H1 (cell line): ENCODE measurements at regions not wholly inside any gene's neighbourhood (a gene's known extent, or its start where the extent isn't known, plus 50 kb on each side); places are given as distances from the start of the nearest gene placed in this dataset.

Experiments
- CTCF ChIA-PET: fragments of 300-600 bp; sonication (Branson Sonifier 250); formaldehyde crosslinking; loops from one replicate; lab custom pipeline; 2021; ENCODE audit not compliant: partially characterized antibody; lab: Charles Lee
- POLR2A ChIA-PET: fragments of 300-600 bp; sonication (Branson Sonifier 250); formaldehyde crosslinking; loops from one replicate; lab custom pipeline; 2021; ENCODE audit warnings: inconsistent platforms; ENCODE audit not compliant: partially characterized antibody; lab: Charles Lee
- DNase-seq, 2 experiments: peaks; one replicate each; pipeline versions ENCODE4 v3.0.0 to v3.0.0-alpha.2; 2010 to 2022; ENCODE audit warnings: low spot score in 2 of 2, low read depth in 1 of 2, mixed read lengths in 1 of 2
- FAIRE-seq: peaks from 2 replicates; lab custom pipeline; 2011; peaks lifted over from hg19 to GRCh38; lab: Jason Lieb, UNC
- H2AFZ ChIP-seq: 2 replicates; pipeline ENCODE4 v1.8.1; 2012; ENCODE audit warnings: low read length, inconsistent platforms
- H2AK5ac ChIP-seq: 2 replicates; pipeline ENCODE4 v1.6.1; 2013; ENCODE audit warnings: low read depth, low read length
- H2BK120ac ChIP-seq: replicated peaks from 2 replicates; pipeline ENCODE3; 2013; ENCODE audit warnings: low read depth, low read length, inconsistent platforms
- H2BK12ac ChIP-seq: 2 replicates; pipeline ENCODE4 v1.6.1; 2013; ENCODE audit warnings: low read depth, low read length
- H2BK15ac ChIP-seq: 2 replicates; pipeline ENCODE4 v1.6.1; 2013; ENCODE audit warnings: low read length
- H2BK20ac ChIP-seq: 2 replicates; pipeline ENCODE4 v1.6.1; 2013; ENCODE audit warnings: low read length
- H2BK5ac ChIP-seq: 2 replicates; pipeline ENCODE4 v1.6.1; 2013; ENCODE audit warnings: low read depth, low read length
- H3K14ac ChIP-seq: 2 replicates; pipeline ENCODE4 v1.6.1; 2013; ENCODE audit warnings: inconsistent platforms; ENCODE audit not compliant: insufficient read length
- H3K18ac ChIP-seq: 2 replicates; pipeline ENCODE4 v1.6.1; 2013; ENCODE audit warnings: low read length; ENCODE audit errors: extremely low read depth
- H3K23ac ChIP-seq: 2 replicates; pipeline ENCODE4 v1.6.1; 2013; ENCODE audit warnings: inconsistent platforms; ENCODE audit not compliant: insufficient read length
- H3K23me2 ChIP-seq: 2 replicates; pipeline ENCODE4 v1.6.1; 2013; ENCODE audit warnings: low read depth, low read length
- H3K27ac ChIP-seq: 2 replicates; pipeline ENCODE4 v1.6.1; 2011; ENCODE audit warnings: low read depth, low read length, inconsistent platforms
- H3K27me3 ChIP-seq, 4 experiments: replicated peaks in 1 of 4; 1 replicate in 1 of 4; 2 replicates in 3 of 4; pipeline versions ENCODE4 v1.6.1 to v1.8.1; 2011 to 2013; ENCODE audit warnings: low read length in 3 of 4, mild to moderate bottlenecking in 3 of 4, inconsistent platforms in 2 of 4, mixed read lengths in 2 of 4, moderate library complexity in 1 of 4; ENCODE audit not compliant: control insufficient read depth in 3 of 4, insufficient read depth in 3 of 4; ENCODE audit errors: extremely low read depth in 1 of 4
- H3K36me3 ChIP-seq, 4 experiments: 2 replicates each; pipeline versions ENCODE4 v1.6.1 to v1.8.1; 2011 to 2013; ENCODE audit warnings: mild to moderate bottlenecking in 4 of 4, low read length in 3 of 4, moderate library complexity in 2 of 4, control low read depth in 1 of 4, inconsistent platforms in 1 of 4; ENCODE audit not compliant: insufficient read depth in 4 of 4, control insufficient read depth in 2 of 4
- H3K4ac ChIP-seq: replicated peaks from 2 replicates; pipeline ENCODE3; 2013; ENCODE audit warnings: low read length, low read depth, mixed read lengths, inconsistent platforms; ENCODE audit not compliant: insufficient read length
- H3K4me1 ChIP-seq, 4 experiments: replicated peaks in 1 of 4; 1 replicate in 1 of 4; 2 replicates in 3 of 4; pipeline versions ENCODE4 v1.6.1 to v1.8.1; 2011 to 2013; ENCODE audit warnings: low read length in 3 of 4, inconsistent platforms in 2 of 4, mixed read lengths in 1 of 4; ENCODE audit not compliant: insufficient read depth in 4 of 4, control insufficient read depth in 3 of 4
- H3K4me2 ChIP-seq, 2 experiments: 2 replicates each; pipeline versions ENCODE4 v1.6.1 to v1.8.1; 2011 to 2013; ENCODE audit warnings: low read depth in 2 of 2, low read length in 2 of 2, control low read depth in 1 of 2, inconsistent platforms in 1 of 2, mild to moderate bottlenecking in 1 of 2; ENCODE audit not compliant: insufficient read depth in 1 of 2
- H3K4me3 ChIP-seq, 4 experiments: fragments of 200-600, 300-600 bp in 1 of 4; sonication (generic), shearing (Covaris generic), sonication (Bioruptor Twin) in 1 of 4; 2 replicates each; pipeline versions ENCODE4 v1.5.1 to v1.8.1; 2011 to 2016; ENCODE audit warnings: low read length in 4 of 4, low read depth in 3 of 4, control low read depth in 2 of 4, inconsistent platforms in 2 of 4, mild to moderate bottlenecking in 2 of 4, mixed read lengths in 1 of 4, moderate library complexity in 1 of 4; ENCODE audit not compliant: insufficient read depth in 2 of 4; ENCODE audit errors: extremely low read depth in 1 of 4
- H3K56ac ChIP-seq: replicated peaks from 2 replicates; pipeline ENCODE3; 2013; ENCODE audit warnings: low read depth, mild to moderate bottlenecking, mixed read lengths, low read length, inconsistent platforms; ENCODE audit not compliant: insufficient read length
- H3K79me1 ChIP-seq: 2 replicates; pipeline ENCODE4 v1.6.1; 2013; ENCODE audit warnings: low read depth, low read length, control low read depth
- H3K79me2 ChIP-seq, 2 experiments: 2 replicates each; pipeline versions ENCODE4 v1.6.1 to v1.8.1; 2012 to 2013; ENCODE audit warnings: low read length in 2 of 2, mild to moderate bottlenecking in 2 of 2, inconsistent platforms in 1 of 2; ENCODE audit not compliant: insufficient read depth in 2 of 2, control insufficient read depth in 1 of 2
- H3K9ac ChIP-seq, 4 experiments: replicated peaks in 1 of 4; 1 replicate in 1 of 4; 2 replicates in 3 of 4; pipeline versions ENCODE4 v1.6.1 to v1.8.1; 2011 to 2013; ENCODE audit warnings: low read depth in 3 of 4, low read length in 3 of 4, control low read depth in 2 of 4, mild to moderate bottlenecking in 2 of 4, moderate library complexity in 2 of 4, inconsistent platforms in 1 of 4; ENCODE audit errors: extremely low read depth in 1 of 4
- H3K9me3 ChIP-seq, 2 experiments: 2 replicates each; pipeline versions ENCODE4 v1.6.1 to v1.8.1; 2012 to 2013; ENCODE audit warnings: mild to moderate bottlenecking in 2 of 2, moderate library complexity in 2 of 2, control low read depth in 1 of 2, inconsistent platforms in 1 of 2, low read depth in 1 of 2, low read length in 1 of 2, mixed read lengths in 1 of 2; ENCODE audit not compliant: insufficient read depth in 2 of 2
- H4K20me1 ChIP-seq, 2 experiments: replicated peaks in 1 of 2; 2 replicates each; pipeline versions ENCODE3 to v1.8.1; 2011 to 2013; ENCODE audit warnings: inconsistent platforms in 2 of 2, low read length in 2 of 2, mild to moderate bottlenecking in 1 of 2; ENCODE audit not compliant: insufficient read depth in 2 of 2, control insufficient read depth in 1 of 2
- H4K5ac ChIP-seq: 2 replicates; pipeline ENCODE4 v1.6.1; 2013; ENCODE audit warnings: low read length, low read depth, mixed read lengths, inconsistent platforms; ENCODE audit not compliant: insufficient read length
- H4K8ac ChIP-seq: 2 replicates; pipeline ENCODE4 v1.8.0; 2013; ENCODE audit warnings: mild to moderate bottlenecking, moderate library complexity, low read length, inconsistent platforms; ENCODE audit not compliant: insufficient read depth; ENCODE audit errors: extremely low read depth
- H4K91ac ChIP-seq: replicated peaks from 2 replicates; pipeline ENCODE3; 2013; ENCODE audit warnings: low read length, mixed read lengths, inconsistent platforms; ENCODE audit not compliant: insufficient read length
- BCL11A ChIP-seq, 2 experiments: IDR thresholded peaks; one replicate each; pipeline ENCODE4 v1.6.1; 2011; ENCODE audit warnings: low read depth in 2 of 2, low read length in 2 of 2, mild to moderate bottlenecking in 2 of 2
- CTBP2 ChIP-seq: IDR thresholded peaks from 2 replicates; pipeline ENCODE4 v1.7.0; 2011; ENCODE audit warnings: borderline replicate concordance, mild to moderate bottlenecking, moderate library complexity, mixed read lengths, low read length; ENCODE audit not compliant: insufficient read depth, insufficient read length
- TAF7 ChIP-seq: optimal IDR thresholded peaks from 2 replicates; pipeline ENCODE3; 2011; ENCODE audit warnings: low read depth, mild to moderate bottlenecking, inconsistent platforms, low read length, moderate library complexity, borderline replicate concordance
- WGBS, 2 experiments: shearing (Covaris generic) in 1 of 2; methylation state at CpG; one replicate each; pipeline versions ENCODE4 v1.1.6 to v1.1.7; 2013 to 2015; ENCODE audit warnings: low lambda C conversion rate in 2 of 2, mixed read lengths in 2 of 2, inconsistent platforms in 1 of 2, low coverage in 1 of 2, missing lambda C conversion rate in 1 of 2; ENCODE audit not compliant: insufficient replicate concordance in 2 of 2, insufficient coverage in 1 of 2, insufficient read length in 1 of 2; ENCODE audit errors: extremely low coverage in 1 of 2, missing lambda C conversion rate in 1 of 2; 5-methylcytosine and 5-hydroxymethylcytosine counted together

DNA sequence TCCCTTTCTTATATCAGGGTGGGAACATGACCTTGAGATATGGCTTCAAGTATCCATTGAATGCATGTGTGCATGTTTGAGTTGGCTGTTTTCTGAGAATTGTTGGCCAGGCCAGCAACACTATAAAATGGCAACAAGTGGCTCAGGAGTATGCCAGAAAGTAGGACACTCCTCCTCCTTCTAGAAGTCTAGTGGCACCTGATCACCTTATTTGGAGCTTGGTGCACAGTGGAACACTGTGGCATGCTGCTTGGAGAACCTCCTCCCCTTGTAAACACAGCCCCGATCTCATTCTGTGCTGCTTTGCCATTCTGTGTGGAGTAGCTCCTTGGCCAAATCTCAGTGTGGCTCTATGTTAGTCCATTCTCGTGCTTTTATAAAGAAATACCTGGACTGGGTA, 114.8 kb upstream of the NDN start:
- H4K20me1 ChIP-seq = no peaks in the 10 kb centered on the region
- FAIRE-seq = no peak
- TF ChIP-seq BCL11A (IDR thresholded peaks at IDR 0.05; ENCODE audit: low read depth in 2 of 2, low read length in 2 of 2) = no peak
- no peak for TF ChIP-seq CTBP2
- TF ChIP-seq TAF7 = no peak
- TF ChIP-seq, all 59 proteins: peak for 0
- Histone ChIP-seq H3K4me3 (no peak overlapping the region), H2BK15ac (no peak overlapping the region), H3K36me3 (no peaks in the 10 kb centered on the region), H3K4ac (no peak overlapping the region), H4K5ac (no peak overlapping the region), H3K79me1 (no peaks in the 10 kb centered on the region), H3K14ac (no peak overlapping the region), H3K9ac (no peak overlapping the region), H2AK5ac (no peak overlapping the region), H3K9me3 (peaks cover 10 to 55% of the 10 kb centered on the region in 2 experiments; a peak in 3 of 4 replicates), H3K23me2 (peaks cover 2% of the 10 kb centered on the region; the same call in 1 of the 2 replicates), H2BK12ac (no peak overlapping the region), H3K56ac (no peak overlapping the region), H3K4me1 (no peaks in the 10 kb centered on the region), H2AFZ (no peak overlapping the region), H3K27me3 (no peaks in the 10 kb centered on the region; a peak in 2 of 7 replicates), H2BK120ac (no peak overlapping the region), H3K4me2 (no peak overlapping the region), H3K23ac (no peak overlapping the region), H2BK5ac (no peak overlapping the region), H3K79me2 (no peaks in the 10 kb centered on the region), H4K91ac (no peak overlapping the region), H3K18ac (no peak overlapping the region), H2BK20ac (no peak overlapping the region), H4K8ac (no peak overlapping the region), H3K27ac (no peak overlapping the region)
- ChIA-PET CTCF (no interaction called here), POLR2A (no interaction called here)
- no peak for DNase-seq
- WGBS, 2 experiments = 79% methylated on average over 2 of the region's 2 CpGs; no CpG with 5 or more reads in 1 of the 2 experiments
